HCT116 (cell line): ENCODE measurements at regions not wholly inside any gene's neighbourhood (a gene's known extent, or its start where the extent isn't known, plus 50 kb on each side); places are given as distances from the start of the nearest gene placed in this dataset.

Experiments
- ATAC-seq: fragments of 200-7000 bp; cut with Tn5 transposase; 2 replicates; pipeline ENCODE4 v1.9.1; 2020; ENCODE audit warnings: mild to moderate bottlenecking, moderate library complexity
- BruUV-seq: library from RNA; stranded (reverse); fragments of 400-500 nt; replicated peaks from 2 replicates; lab custom pipeline; 2021; lab: Mats Ljungman, UMichigan
- CTCF ChIA-PET: fragments of 300-600 bp; sonication (Branson Sonifier 250); formaldehyde crosslinking; loops from one replicate; lab custom pipeline; 2021; ENCODE audit warnings: antibody characterized with exemption; lab: Charles Lee
- POLR2A ChIA-PET: fragments of 300-600, 350-600 bp; sonication (Branson Sonifier 250); formaldehyde crosslinking; loops from one replicate; lab custom pipeline; 2021; ENCODE audit warnings: antibody characterized with exemption; lab: Charles Lee
- RAD21 ChIA-PET, 2 experiments: fragments of 300-600 bp; sonication (Branson Sonifier 250); formaldehyde crosslinking; loops; one replicate each; lab custom pipeline; 2023; ENCODE audit warnings: low total read pairs in 2 of 2; ENCODE audit not compliant: uncharacterized antibody in 2 of 2, unreplicated experiment in 2 of 2, low non-redundant PET in 1 of 2; lab: Charles Lee
- DNase-seq: peaks from one replicate; pipeline ENCODE4 v3.0.0-alpha.2; 2010; ENCODE audit warnings: low read depth, low spot score
- H2AFZ ChIP-seq: fragments of 200-600 bp; shearing (Covaris generic), sonication (generic); 2 replicates; pipeline ENCODE4 v1.6.1; 2017; ENCODE audit warnings: low read depth, mixed run types, mixed read lengths, antibody characterized with exemption, low read length; ENCODE audit not compliant: poor library complexity, severe bottlenecking
- H3K27ac ChIP-seq: 2 replicates; pipeline ENCODE4 v1.5.1; 2012; ENCODE audit warnings: low read depth, low read length
- H3K27me3 ChIP-seq: fragments of 200-600 bp; sonication (generic); 2 replicates; pipeline ENCODE4 v1.6.1; 2016; ENCODE audit warnings: mixed run types, low read length, mixed read lengths; ENCODE audit not compliant: insufficient read depth
- H3K36me3 ChIP-seq, 2 experiments: fragments of 200-500 bp in 1 of 2; fragments of 200-600 bp in 1 of 2; sonication (Bioruptor generic) in 1 of 2; sonication (generic) in 1 of 2; 2 replicates each; pipeline versions ENCODE4 v1.5.1 to v1.6.1; 2014 to 2016; ENCODE audit warnings: low read length in 2 of 2, inconsistent platforms in 1 of 2, mixed read lengths in 1 of 2, mixed run types in 1 of 2; ENCODE audit not compliant: insufficient read depth in 2 of 2, control insufficient read depth in 1 of 2
- H3K4me1 ChIP-seq, 2 experiments: fragments of 200-600 bp in 1 of 2; sonication (generic) in 1 of 2; 2 replicates each; pipeline versions ENCODE4 v1.5.1 to v1.6.1; 2012 to 2017; ENCODE audit warnings: low read length in 2 of 2, inconsistent platforms in 1 of 2, mild to moderate bottlenecking in 1 of 2, mixed read lengths in 1 of 2, mixed run types in 1 of 2, moderate library complexity in 1 of 2; ENCODE audit not compliant: insufficient read depth in 2 of 2, control insufficient read depth in 1 of 2
- H3K4me2 ChIP-seq: fragments of 200-600 bp; sonication (generic); 2 replicates; pipeline ENCODE4 v1.6.1; 2017; ENCODE audit warnings: mixed run types, low read length, mixed read lengths
- H3K4me3 ChIP-seq, 2 experiments: fragments of 200-600 bp in 1 of 2; sonication (generic) in 1 of 2; replicated peaks in 1 of 2; 2 replicates each; pipeline ENCODE4 v1.5.1; 2011 to 2016; ENCODE audit warnings: low read length in 2 of 2, control low read depth in 1 of 2, low read depth in 1 of 2, mild to moderate bottlenecking in 1 of 2, mixed read lengths in 1 of 2, mixed run types in 1 of 2
- H3K79me2 ChIP-seq: fragments of 200-600 bp; sonication (generic); 2 replicates; pipeline ENCODE4 v1.6.1; 2017; ENCODE audit warnings: mild to moderate bottlenecking, mixed run types, low read length, moderate library complexity, mixed read lengths; ENCODE audit not compliant: insufficient read depth
- H3K9ac ChIP-seq: fragments of 200-600 bp; sonication (generic); 2 replicates; pipeline ENCODE4 v1.6.1; 2016; ENCODE audit warnings: low read length, mixed read lengths
- H3K9me2 ChIP-seq: fragments of 200-600 bp; sonication (generic), shearing (Covaris generic); 2 replicates; pipeline ENCODE4 v1.6.1; 2017; ENCODE audit warnings: mixed run types, mild to moderate bottlenecking, moderate library complexity; ENCODE audit not compliant: insufficient read depth
- H3K9me3 ChIP-seq, 2 experiments: fragments of 200-500 bp in 1 of 2; fragments of 200-600 bp in 1 of 2; sonication (Bioruptor generic) in 1 of 2; sonication (generic) in 1 of 2; 2 replicates each; pipeline ENCODE4 v1.6.1; 2014 to 2017; ENCODE audit warnings: low read length in 2 of 2, mixed read lengths in 2 of 2, inconsistent platforms in 1 of 2, low read depth in 1 of 2, mild to moderate bottlenecking in 1 of 2, mixed run types in 1 of 2, moderate library complexity in 1 of 2; ENCODE audit not compliant: control insufficient read depth in 1 of 2, insufficient read depth in 1 of 2
- H4K20me1 ChIP-seq: fragments of 200-600 bp; sonication (generic), shearing (Covaris generic); 2 replicates; pipeline ENCODE4 v1.6.1; 2017; ENCODE audit warnings: mixed run types, mild to moderate bottlenecking, moderate library complexity; ENCODE audit not compliant: insufficient read depth
- CBX3 ChIP-seq: IDR thresholded peaks from 2 replicates; pipeline ENCODE4 v1.6.1; 2012; ENCODE audit warnings: low read depth
- CEBPB ChIP-seq: IDR thresholded peaks from 2 replicates; pipeline ENCODE4 v1.6.1; 2012; ENCODE audit warnings: low read depth
- EGR1 ChIP-seq: IDR thresholded peaks from 2 replicates; pipeline ENCODE4 v1.6.1; 2012; ENCODE audit warnings: low read depth
- ELF1 ChIP-seq: IDR thresholded peaks from 2 replicates; pipeline ENCODE4 v1.6.1; 2012; ENCODE audit warnings: low read depth, borderline replicate concordance
- EZH2 ChIP-seq: fragments of 200-600 bp; sonication (generic); IDR thresholded peaks from 2 replicates; pipeline ENCODE4 v1.6.1; 2017; ENCODE audit warnings: antibody characterized with exemption, mixed run types
- FOSL1 ChIP-seq: IDR thresholded peaks from 2 replicates; pipeline ENCODE4 v1.6.1; 2012; ENCODE audit warnings: low read depth
- POLR2A ChIP-seq: IDR thresholded peaks from 2 replicates; pipeline ENCODE4 v1.7.0; 2011; ENCODE audit warnings: borderline replicate concordance; ENCODE audit not compliant: insufficient read depth, insufficient read length; ENCODE audit errors: extremely low read depth
- RAD21 ChIP-seq: IDR thresholded peaks from 2 replicates; pipeline ENCODE4 v1.6.1; 2012; ENCODE audit warnings: low read depth, mild to moderate bottlenecking
- SIN3A ChIP-seq: IDR thresholded peaks from 2 replicates; pipeline ENCODE4 v1.6.1; 2012; ENCODE audit warnings: low read depth
- SP1 ChIP-seq: IDR thresholded peaks from 2 replicates; pipeline ENCODE4 v1.6.1; 2012; ENCODE audit warnings: low read depth
- SRF ChIP-seq: IDR thresholded peaks from 2 replicates; pipeline ENCODE4 v1.6.1; 2012; ENCODE audit warnings: low read depth
- TCF7L2 ChIP-seq: IDR thresholded peaks from 2 replicates; pipeline ENCODE4 v1.7.0; 2011; ENCODE audit warnings: borderline replicate concordance, inconsistent platforms; ENCODE audit not compliant: insufficient read depth, insufficient read length; ENCODE audit errors: extremely low read depth
- YY1 ChIP-seq: IDR thresholded peaks from 2 replicates; pipeline ENCODE4 v1.6.1; 2011; ENCODE audit warnings: low read length, low read depth, moderate library complexity, mild to moderate bottlenecking; ENCODE audit not compliant: insufficient replicate concordance; ENCODE audit errors: extremely low read depth
- ZFX ChIP-seq: fragments of 450-650 bp; IDR thresholded peaks from 2 replicates; pipeline ENCODE4 v1.6.1; 2017
- ZNF274 ChIP-seq: fragments of 200-500 bp; sonication (Bioruptor generic); IDR thresholded peaks from 2 replicates; pipeline ENCODE4 v1.6.1; 2014; ENCODE audit warnings: mild to moderate bottlenecking, low read depth, low read length, inconsistent platforms
- intact Hi-C: fragments of 100-400 bp; cut with micrococcal nuclease; formaldehyde crosslinking; loops from 2 replicates; pipeline ENCODE4 v1.10.0; 2022
- TF ChIP-seq, protein P1 (sequence below): IDR thresholded peaks from 2 replicates; pipeline ENCODE4 v1.6.1; 2012; ENCODE audit warnings: low read depth
- TF ChIP-seq, protein P2 (sequence below): IDR thresholded peaks from 2 replicates; pipeline ENCODE4 v1.6.1; 2012

DNA sequence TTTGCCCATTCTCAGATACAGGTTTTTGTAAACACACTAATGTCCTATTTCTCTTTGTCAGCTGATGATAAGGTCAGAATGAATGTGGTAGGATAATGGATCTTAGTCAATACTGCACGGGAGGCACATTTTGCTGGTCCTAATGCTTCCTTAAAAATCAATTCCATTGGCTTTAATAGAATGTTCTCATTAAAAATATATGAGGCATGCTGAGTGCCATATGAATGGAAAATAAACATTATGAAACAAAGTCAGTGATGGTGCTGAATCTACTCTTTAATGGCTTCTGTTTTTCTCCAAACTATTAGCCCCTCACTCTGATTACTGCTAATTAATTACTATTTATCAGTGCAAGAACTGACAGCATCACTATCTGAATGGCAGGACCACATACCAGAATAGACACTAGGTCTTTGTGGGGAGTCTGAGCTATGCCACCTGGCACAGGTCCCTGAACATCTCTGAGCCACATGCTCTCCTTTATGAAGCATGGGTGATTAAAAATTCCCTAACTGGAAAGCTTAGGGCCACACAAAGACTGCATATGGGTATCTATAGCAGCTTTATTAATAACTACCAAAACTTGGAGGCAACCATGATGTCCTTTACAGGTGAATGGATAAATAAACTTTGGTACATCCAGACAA, 278.9 kb downstream of the MEX3B start:
- ATAC-seq = no peak
- CTCF ChIA-PET = no interaction called here
- H3K4me1 ChIP-seq = no peaks in the 10 kb centered on the region

More for the DNA sequence above, 278.9 kb downstream of the MEX3B start:
- Histone ChIP-seq H3K9me3 (no peaks in the 10 kb centered on the region), H3K9ac (no peak overlapping the region), H3K9me2 (no peaks in the 10 kb centered on the region), H3K4me2 (no peak overlapping the region), H3K27ac (no peak overlapping the region), H4K20me1 (no peaks in the 10 kb centered on the region), H3K36me3 (no peaks in the 10 kb centered on the region), H3K27me3 (0 out of 2 replicates have a peak, but pooled peaks cover 15% of the 10 kb centered on the region), H3K4me3 (no peak overlapping the region), H3K79me2 (no peaks in the 10 kb centered on the region), H2AFZ (no peak overlapping the region)
- POLR2A ChIA-PET = no interaction called here
- intact Hi-C loops = no loop called here
- BruUV-seq = no TSS peak
- RAD21 ChIA-PET = no interaction called here
- DNase-seq = no peak
- TF ChIP-seq SIN3A (no peak), CBX3 (no peak), YY1 (no peak), CEBPB (no peak), POLR2A (no peak), FOSL1 (no peak), SP1 (no peak), EGR1 (no peak), EZH2 (no peak), SRF (no peak), TCF7L2 (no peak), ZNF274 (no peak), ELF1 (no peak), RAD21 (no peak), ZFX (no peak)
- TF ChIP-seq, protein P1, sequence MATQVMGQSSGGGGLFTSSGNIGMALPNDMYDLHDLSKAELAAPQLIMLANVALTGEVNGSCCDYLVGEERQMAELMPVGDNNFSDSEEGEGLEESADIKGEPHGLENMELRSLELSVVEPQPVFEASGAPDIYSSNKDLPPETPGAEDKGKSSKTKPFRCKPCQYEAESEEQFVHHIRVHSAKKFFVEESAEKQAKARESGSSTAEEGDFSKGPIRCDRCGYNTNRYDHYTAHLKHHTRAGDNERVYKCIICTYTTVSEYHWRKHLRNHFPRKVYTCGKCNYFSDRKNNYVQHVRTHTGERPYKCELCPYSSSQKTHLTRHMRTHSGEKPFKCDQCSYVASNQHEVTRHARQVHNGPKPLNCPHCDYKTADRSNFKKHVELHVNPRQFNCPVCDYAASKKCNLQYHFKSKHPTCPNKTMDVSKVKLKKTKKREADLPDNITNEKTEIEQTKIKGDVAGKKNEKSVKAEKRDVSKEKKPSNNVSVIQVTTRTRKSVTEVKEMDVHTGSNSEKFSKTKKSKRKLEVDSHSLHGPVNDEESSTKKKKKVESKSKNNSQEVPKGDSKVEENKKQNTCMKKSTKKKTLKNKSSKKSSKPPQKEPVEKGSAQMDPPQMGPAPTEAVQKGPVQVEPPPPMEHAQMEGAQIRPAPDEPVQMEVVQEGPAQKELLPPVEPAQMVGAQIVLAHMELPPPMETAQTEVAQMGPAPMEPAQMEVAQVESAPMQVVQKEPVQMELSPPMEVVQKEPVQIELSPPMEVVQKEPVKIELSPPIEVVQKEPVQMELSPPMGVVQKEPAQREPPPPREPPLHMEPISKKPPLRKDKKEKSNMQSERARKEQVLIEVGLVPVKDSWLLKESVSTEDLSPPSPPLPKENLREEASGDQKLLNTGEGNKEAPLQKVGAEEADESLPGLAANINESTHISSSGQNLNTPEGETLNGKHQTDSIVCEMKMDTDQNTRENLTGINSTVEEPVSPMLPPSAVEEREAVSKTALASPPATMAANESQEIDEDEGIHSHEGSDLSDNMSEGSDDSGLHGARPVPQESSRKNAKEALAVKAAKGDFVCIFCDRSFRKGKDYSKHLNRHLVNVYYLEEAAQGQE = no peak
- TF ChIP-seq, protein P2, sequence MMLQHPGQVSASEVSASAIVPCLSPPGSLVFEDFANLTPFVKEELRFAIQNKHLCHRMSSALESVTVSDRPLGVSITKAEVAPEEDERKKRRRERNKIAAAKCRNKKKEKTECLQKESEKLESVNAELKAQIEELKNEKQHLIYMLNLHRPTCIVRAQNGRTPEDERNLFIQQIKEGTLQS = no peak
